Esophagus muscularis mucosa (tissue), 4 donors: ENCODE measurements at regions not wholly inside any gene's neighbourhood (a gene's known extent, or its start where the extent isn't known, plus 50 kb on each side); places are given as distances from the start of the nearest gene placed in this dataset.

ENCODE experiments used
- DNase-seq: peaks from one replicate; pipeline ENCODE4 v3.0.0-alpha.2; 2017; ENCODE audit errors: extremely low spot score
- H3K27ac ChIP-seq, 4 donors: fragments of 200-600 bp; sonication (generic); replicated peaks in 1 of 4; 1 replicate in 3 of 4; 2 replicates in 1 of 4; pipeline ENCODE4 v1.5.1; 2016 to 2019; ENCODE audit warnings: mild to moderate bottlenecking in 1 of 4
- H3K27me3 ChIP-seq, 4 donors: fragments of 200-600 bp; sonication (generic); one replicate each; pipeline versions ENCODE4 v1.5.1 to v1.6.0; 2016 to 2019
- H3K36me3 ChIP-seq, 4 donors: fragments of 200-600 bp; sonication (generic); one replicate each; pipeline ENCODE4 v1.5.1; 2016 to 2019
- H3K4me1 ChIP-seq, 4 donors: fragments of 200-600 bp; sonication (generic); one replicate each; pipeline ENCODE4 v1.5.1; 2016 to 2019
- H3K4me3 ChIP-seq, 4 donors: fragments of 200-600 bp; sonication (generic); 1 replicate in 2 of 4; 2 replicates in 2 of 4; pipeline ENCODE4 v1.5.1; 2016 to 2019; ENCODE audit warnings: mild to moderate bottlenecking in 4 of 4, moderate library complexity in 1 of 4
- H3K9me3 ChIP-seq, 4 donors: fragments of 200-600 bp; sonication (generic); 1 replicate in 3 of 4; 2 replicates in 1 of 4; pipeline ENCODE4 v1.5.1; 2016 to 2019
- EP300 ChIP-seq: sonication (generic); formaldehyde crosslinking; IDR thresholded peaks from one replicate; pipeline ENCODE4 v1.6.1; 2017; ENCODE audit warnings: antibody characterized with exemption
- POLR2A ChIP-seq: fragments of 450-650 bp; IDR thresholded peaks from one replicate; pipeline ENCODE4 v1.6.1; 2017; ENCODE audit warnings: antibody characterized with exemption, moderate library complexity, mild to moderate bottlenecking, low read depth
- POLR2AphosphoS5 ChIP-seq, 2 donors: sonication (generic); formaldehyde crosslinking; IDR thresholded peaks; one replicate each; pipeline ENCODE4 v1.6.1; 2017; ENCODE audit warnings: antibody characterized with exemption in 2 of 2
- WGBS: methylation state at CpG from one replicate; pipeline ENCODE4 v1.1.5; 2018; 5-methylcytosine and 5-hydroxymethylcytosine counted together
- intact Hi-C: fragments of 100-400 bp; cut with DNase I; formaldehyde crosslinking; loops from one replicate; pipeline ENCODE4 v1.15.1; 2023
- TF ChIP-seq, protein P1 (sequence below), 3 experiments: fragments of 200-600 bp in 2 of 3; fragments of 450-650 bp in 1 of 3; sonication (generic) in 2 of 3; IDR thresholded peaks; one replicate each; pipeline ENCODE4 v1.5.1; 2017 to 2019; ENCODE audit warnings: antibody characterized with exemption in 3 of 3, mild to moderate bottlenecking in 2 of 3, moderate library complexity in 1 of 3

DNA sequence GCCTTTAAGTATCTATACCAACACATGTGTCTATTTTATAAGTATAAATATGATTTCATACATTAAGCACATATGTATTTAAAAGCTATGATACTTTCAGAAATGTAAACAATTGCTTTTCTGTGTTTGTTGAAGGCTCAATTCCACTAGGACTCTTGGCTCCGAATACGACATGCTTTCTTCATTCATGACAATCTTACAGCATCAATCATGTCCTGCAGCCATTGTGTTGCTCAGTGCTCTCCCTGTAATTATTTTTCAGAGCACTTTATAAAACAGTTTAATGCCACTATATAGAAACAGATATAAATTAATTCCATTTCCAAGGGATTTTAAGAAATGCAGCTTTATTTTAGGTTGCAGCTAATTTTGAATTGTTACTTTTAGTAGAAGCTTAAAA, 167.3 kb downstream of the TAF11L14 start:
- no peaks in the 10 kb centered on the region for H3K4me1 ChIP-seq
- TF ChIP-seq, protein P1, sequence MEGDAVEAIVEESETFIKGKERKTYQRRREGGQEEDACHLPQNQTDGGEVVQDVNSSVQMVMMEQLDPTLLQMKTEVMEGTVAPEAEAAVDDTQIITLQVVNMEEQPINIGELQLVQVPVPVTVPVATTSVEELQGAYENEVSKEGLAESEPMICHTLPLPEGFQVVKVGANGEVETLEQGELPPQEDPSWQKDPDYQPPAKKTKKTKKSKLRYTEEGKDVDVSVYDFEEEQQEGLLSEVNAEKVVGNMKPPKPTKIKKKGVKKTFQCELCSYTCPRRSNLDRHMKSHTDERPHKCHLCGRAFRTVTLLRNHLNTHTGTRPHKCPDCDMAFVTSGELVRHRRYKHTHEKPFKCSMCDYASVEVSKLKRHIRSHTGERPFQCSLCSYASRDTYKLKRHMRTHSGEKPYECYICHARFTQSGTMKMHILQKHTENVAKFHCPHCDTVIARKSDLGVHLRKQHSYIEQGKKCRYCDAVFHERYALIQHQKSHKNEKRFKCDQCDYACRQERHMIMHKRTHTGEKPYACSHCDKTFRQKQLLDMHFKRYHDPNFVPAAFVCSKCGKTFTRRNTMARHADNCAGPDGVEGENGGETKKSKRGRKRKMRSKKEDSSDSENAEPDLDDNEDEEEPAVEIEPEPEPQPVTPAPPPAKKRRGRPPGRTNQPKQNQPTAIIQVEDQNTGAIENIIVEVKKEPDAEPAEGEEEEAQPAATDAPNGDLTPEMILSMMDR (IDR thresholded peaks at IDR 0.05) = no peak
- TF ChIP-seq EP300 = no peak
- TF ChIP-seq POLR2A = no peak
- TF ChIP-seq POLR2AphosphoS5 (IDR thresholded peaks at IDR 0.05) = no peak
- H3K27me3 ChIP-seq = no peaks in the 10 kb centered on the region
- no peak for DNase-seq
- no peaks in the 10 kb centered on the region for H3K9me3 ChIP-seq
- intact Hi-C loops = no loop called here
- no peak overlapping the region for H3K27ac ChIP-seq
- H3K4me3 ChIP-seq = no peak overlapping the region
- no peaks in the 10 kb centered on the region for H3K36me3 ChIP-seq
- WGBS = 64% methylated on average over 2 of the region's 2 CpGs

GRCh38 chr5:17802256-17802655, 168.0 kb downstream of the TAF11L14 start:
- H3K9me3 ChIP-seq = no peaks in the 10 kb centered on the region
- no peak overlapping the region for H3K27ac ChIP-seq
- TF ChIP-seq, protein P1 (IDR thresholded peaks at IDR 0.05) = no peak
- no peak for TF ChIP-seq POLR2AphosphoS5 (IDR thresholded peaks at IDR 0.05)
- no peak for TF ChIP-seq EP300
- TF ChIP-seq POLR2A = no peak
- DNase-seq = no peak
- 59% methylated on average over 3 of the region's 3 CpGs for WGBS
- intact Hi-C loops = no loop called here
- no peaks in the 10 kb centered on the region for H3K36me3 ChIP-seq
- H3K4me3 ChIP-seq = no peak overlapping the region
- no peaks in the 10 kb centered on the region for H3K27me3 ChIP-seq
- no peaks in the 10 kb centered on the region for H3K4me1 ChIP-seq

GRCh38 chr5:17803971-17804370, 169.7 kb downstream of the TAF11L14 start:
- H3K27ac ChIP-seq = no peak overlapping the region
- no peaks in the 10 kb centered on the region for H3K9me3 ChIP-seq
- H3K4me3 ChIP-seq = no peak overlapping the region
- H3K4me1 ChIP-seq = no peaks in the 10 kb centered on the region
- intact Hi-C loops = no loop called here
- no peaks in the 10 kb centered on the region for H3K36me3 ChIP-seq
- TF ChIP-seq, protein P1 (IDR thresholded peaks at IDR 0.05) = no peak
- TF ChIP-seq POLR2AphosphoS5 (IDR thresholded peaks at IDR 0.05) = no peak
- TF ChIP-seq EP300 = no peak
- TF ChIP-seq POLR2A = no peak
- DNase-seq = no peak
- no peaks in the 10 kb centered on the region for H3K27me3 ChIP-seq

GRCh38 chr5:17805227-17805825, 171.1 kb downstream of the TAF11L14 start:
- H3K27me3 ChIP-seq = no peaks in the 10 kb centered on the region
- H3K4me3 ChIP-seq = no peak overlapping the region
- H3K4me1 ChIP-seq = no peaks in the 10 kb centered on the region
- WGBS = 75% methylated on average over 2 of the region's 2 CpGs
- TF ChIP-seq, protein P1 (IDR thresholded peaks at IDR 0.05) = no peak
- no peak for TF ChIP-seq POLR2A
- no peak for TF ChIP-seq POLR2AphosphoS5 (IDR thresholded peaks at IDR 0.05)
- TF ChIP-seq EP300 = no peak
- no peaks in the 10 kb centered on the region for H3K9me3 ChIP-seq
- no peaks in the 10 kb centered on the region for H3K36me3 ChIP-seq
- no peak for DNase-seq
- H3K27ac ChIP-seq = no peak overlapping the region
- intact Hi-C loops = no loop called here
